HEK293 (cell line): ENCODE measurements at regions not wholly inside any gene's neighbourhood (a gene's known extent, or its start where the extent isn't known, plus 50 kb on each side); places are given as distances from the start of the nearest gene placed in this dataset.

Experiments used
- CTCF ChIA-PET: fragments of 350-600 bp; formaldehyde crosslinking; extraction: SDS; loops from one replicate; lab custom pipeline; 2021; ENCODE audit warnings: antibody characterized with exemption; lab: Yijun Ruan, JAX
- POLR2A ChIA-PET: fragments of 300-600 bp; formaldehyde crosslinking; extraction: SDS; loops from one replicate; lab custom pipeline; 2020; ENCODE audit warnings: antibody characterized with exemption, inconsistent platforms; lab: Yijun Ruan, JAX
- H3K27ac ChIP-seq: fragments of 200-500 bp; sonication (Bioruptor generic); 2 replicates; pipeline ENCODE4 v1.5.1; 2014; ENCODE audit warnings: low read depth, low read length, control low read depth, inconsistent platforms; ENCODE audit errors: extremely low read depth
- H3K36me3 ChIP-seq, 2 experiments: fragments of 200-500 bp in 1 of 2; sonication (Bioruptor generic) in 1 of 2; 1 replicate in 1 of 2; 2 replicates in 1 of 2; pipeline ENCODE4 v1.5.1; 2014 to 2017; ENCODE audit warnings: inconsistent platforms in 2 of 2, low read length in 2 of 2; ENCODE audit not compliant: control insufficient read depth in 2 of 2, insufficient read depth in 1 of 2
- H3K4me1 ChIP-seq: fragments of 200-500 bp; sonication (Bioruptor generic); 2 replicates; pipeline ENCODE4 v1.5.1; 2014; ENCODE audit warnings: mild to moderate bottlenecking, low read length, inconsistent platforms; ENCODE audit not compliant: control insufficient read depth, insufficient read depth
- H3K4me3 ChIP-seq: 2 replicates; pipeline ENCODE4 v1.5.1; 2011; ENCODE audit warnings: low read depth, mild to moderate bottlenecking, control low read depth, low read length, moderate library complexity
- H3K9me3 ChIP-seq: fragments of 200-500 bp; sonication (Bioruptor generic); 2 replicates; pipeline ENCODE4 v1.5.1; 2014; ENCODE audit warnings: low read depth, low read length, inconsistent platforms; ENCODE audit not compliant: control insufficient read depth, insufficient read depth
- HOXA7 ChIP-seq: sonication (generic); formaldehyde crosslinking; IDR thresholded peaks from 2 replicates; pipeline ENCODE4 v1.8.1; 2022; ENCODE audit warnings: missing genetic modification reagents, borderline replicate concordance
- IKZF3 ChIP-seq: fragments of 450-650 bp; IDR thresholded peaks from 2 replicates; pipeline ENCODE4 v1.5.0; 2018; ENCODE audit warnings: missing biosample characterization, mild to moderate bottlenecking, missing genetic modification characterization, moderate library complexity
- KLF10 ChIP-seq: fragments of 450-650 bp; IDR thresholded peaks from 2 replicates; pipeline ENCODE4 v1.5.1; 2018; ENCODE audit warnings: missing biosample characterization, mild to moderate bottlenecking, missing genetic modification characterization
- SCRT1 ChIP-seq: fragments of 450-650 bp; formaldehyde crosslinking; IDR thresholded peaks from 2 replicates; pipeline ENCODE4 v1.5.1; 2016; ENCODE audit warnings: missing biosample characterization, missing genetic modification characterization, borderline replicate concordance
- ZNF112 ChIP-seq: fragments of 450-650 bp; formaldehyde crosslinking; IDR thresholded peaks from 2 replicates; pipeline ENCODE4 v1.5.0; 2017; ENCODE audit warnings: missing biosample characterization, missing genetic modification characterization
- ZNF155 ChIP-seq: fragments of 450-650 bp; formaldehyde crosslinking; IDR thresholded peaks from 2 replicates; pipeline ENCODE4 v1.5.1; 2016; ENCODE audit warnings: missing biosample characterization, missing genetic modification characterization
- ZNF169 ChIP-seq: fragments of 450-650 bp; formaldehyde crosslinking; IDR thresholded peaks from 2 replicates; pipeline ENCODE4 v1.5.1; 2016; ENCODE audit warnings: missing biosample characterization, missing genetic modification characterization
- ZNF214 ChIP-seq: fragments of 450-650 bp; formaldehyde crosslinking; IDR thresholded peaks from 2 replicates; pipeline ENCODE4 v1.5.1; 2017; ENCODE audit warnings: missing biosample characterization, mild to moderate bottlenecking, missing genetic modification characterization, borderline replicate concordance
- ZNF280D ChIP-seq: fragments of 450-650 bp; formaldehyde crosslinking; IDR thresholded peaks from 2 replicates; pipeline ENCODE4 v1.5.1; 2016; ENCODE audit warnings: missing biosample characterization, missing genetic modification characterization
- ZNF391 ChIP-seq: fragments of 450-650 bp; formaldehyde crosslinking; IDR thresholded peaks from 2 replicates; pipeline ENCODE4 v1.5.1; 2016; ENCODE audit warnings: low read depth, missing biosample characterization, missing genetic modification characterization, borderline replicate concordance
- ZNF571 ChIP-seq: fragments of 450-650 bp; formaldehyde crosslinking; IDR thresholded peaks from 2 replicates; pipeline ENCODE4 v1.5.0; 2017; ENCODE audit warnings: missing biosample characterization, missing genetic modification characterization
- ZNF629 ChIP-seq: fragments of 450-650 bp; formaldehyde crosslinking; IDR thresholded peaks from 2 replicates; pipeline ENCODE4 v1.5.1; 2017; ENCODE audit warnings: missing biosample characterization, missing genetic modification characterization
- ZNF792 ChIP-seq: fragments of 450-650 bp; formaldehyde crosslinking; IDR thresholded peaks from 2 replicates; pipeline ENCODE4 v1.5.1; 2016; ENCODE audit warnings: missing biosample characterization, missing genetic modification characterization
- ZSCAN5A ChIP-seq: fragments of 450-650 bp; formaldehyde crosslinking; IDR thresholded peaks from 2 replicates; pipeline ENCODE4 v1.5.1; 2016; ENCODE audit warnings: missing biosample characterization, missing genetic modification characterization
- TF ChIP-seq, protein P1 (sequence below): fragments of 450-650 bp; formaldehyde crosslinking; IDR thresholded peaks from 2 replicates; pipeline ENCODE4 v1.5.1; 2017; ENCODE audit warnings: missing biosample characterization, missing genetic modification characterization
- TF ChIP-seq, protein P2 (sequence below): fragments of 450-650 bp; formaldehyde crosslinking; IDR thresholded peaks from 2 replicates; pipeline ENCODE4 v1.5.1; 2016; ENCODE audit warnings: missing biosample characterization, missing genetic modification characterization, borderline replicate concordance

- ChIA-PET POLR2A (no interaction called here), CTCF (no interaction called here)
- Histone ChIP-seq H3K4me3 (no peak overlapping the region), H3K9me3 (no peaks in the 10 kb centered on the region), H3K36me3 (no peaks in the 10 kb centered on the region), H3K27ac (no peak overlapping the region), H3K4me1 (no peaks in the 10 kb centered on the region)
- TF ChIP-seq ZNF112 (no peak), ZNF629 (0 out of 2 replicates have a peak, but pooled peaks have one; percentile 30), ZNF280D (tag by site-specific recombination) (no peak), SCRT1 (tag by site-specific recombination) (no peak), ZNF169 (tag by site-specific recombination) (no peak)
- TF ChIP-seq, protein P1, sequence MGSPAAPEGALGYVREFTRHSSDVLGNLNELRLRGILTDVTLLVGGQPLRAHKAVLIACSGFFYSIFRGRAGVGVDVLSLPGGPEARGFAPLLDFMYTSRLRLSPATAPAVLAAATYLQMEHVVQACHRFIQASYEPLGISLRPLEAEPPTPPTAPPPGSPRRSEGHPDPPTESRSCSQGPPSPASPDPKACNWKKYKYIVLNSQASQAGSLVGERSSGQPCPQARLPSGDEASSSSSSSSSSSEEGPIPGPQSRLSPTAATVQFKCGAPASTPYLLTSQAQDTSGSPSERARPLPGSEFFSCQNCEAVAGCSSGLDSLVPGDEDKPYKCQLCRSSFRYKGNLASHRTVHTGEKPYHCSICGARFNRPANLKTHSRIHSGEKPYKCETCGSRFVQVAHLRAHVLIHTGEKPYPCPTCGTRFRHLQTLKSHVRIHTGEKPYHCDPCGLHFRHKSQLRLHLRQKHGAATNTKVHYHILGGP, result 0 out of 2 replicates have a peak, but pooled peaks have one; percentile 26
Observed at GRCh38 chr2:111640480-111640879, 243.5 kb downstream of the ANAPC1 start.

- Histone ChIP-seq H3K4me3 (no peak overlapping the region), H3K27ac (no peak overlapping the region), H3K36me3 (no peaks in the 10 kb centered on the region), H3K9me3 (no peaks in the 10 kb centered on the region), H3K4me1 (no peaks in the 10 kb centered on the region)
- ChIA-PET CTCF (no interaction called here), POLR2A (no interaction called here)
- TF ChIP-seq ZNF792 (tag by site-specific recombination), result no peak
- no peak for TF ChIP-seq IKZF3 (tag by site-specific recombination)
- no peak for TF ChIP-seq ZNF155 (tag by site-specific recombination)
- TF ChIP-seq ZNF571 (tag by site-specific recombination), result no peak
- TF ChIP-seq ZNF391 (tag by site-specific recombination), result no peak
- no peak for TF ChIP-seq ZNF214 (tag by site-specific recombination)
- TF ChIP-seq ZSCAN5A (tag by site-specific recombination), result no peak
- no peak for TF ChIP-seq HOXA7 (CRISPR knock-in tag)
- TF ChIP-seq, protein P2, sequence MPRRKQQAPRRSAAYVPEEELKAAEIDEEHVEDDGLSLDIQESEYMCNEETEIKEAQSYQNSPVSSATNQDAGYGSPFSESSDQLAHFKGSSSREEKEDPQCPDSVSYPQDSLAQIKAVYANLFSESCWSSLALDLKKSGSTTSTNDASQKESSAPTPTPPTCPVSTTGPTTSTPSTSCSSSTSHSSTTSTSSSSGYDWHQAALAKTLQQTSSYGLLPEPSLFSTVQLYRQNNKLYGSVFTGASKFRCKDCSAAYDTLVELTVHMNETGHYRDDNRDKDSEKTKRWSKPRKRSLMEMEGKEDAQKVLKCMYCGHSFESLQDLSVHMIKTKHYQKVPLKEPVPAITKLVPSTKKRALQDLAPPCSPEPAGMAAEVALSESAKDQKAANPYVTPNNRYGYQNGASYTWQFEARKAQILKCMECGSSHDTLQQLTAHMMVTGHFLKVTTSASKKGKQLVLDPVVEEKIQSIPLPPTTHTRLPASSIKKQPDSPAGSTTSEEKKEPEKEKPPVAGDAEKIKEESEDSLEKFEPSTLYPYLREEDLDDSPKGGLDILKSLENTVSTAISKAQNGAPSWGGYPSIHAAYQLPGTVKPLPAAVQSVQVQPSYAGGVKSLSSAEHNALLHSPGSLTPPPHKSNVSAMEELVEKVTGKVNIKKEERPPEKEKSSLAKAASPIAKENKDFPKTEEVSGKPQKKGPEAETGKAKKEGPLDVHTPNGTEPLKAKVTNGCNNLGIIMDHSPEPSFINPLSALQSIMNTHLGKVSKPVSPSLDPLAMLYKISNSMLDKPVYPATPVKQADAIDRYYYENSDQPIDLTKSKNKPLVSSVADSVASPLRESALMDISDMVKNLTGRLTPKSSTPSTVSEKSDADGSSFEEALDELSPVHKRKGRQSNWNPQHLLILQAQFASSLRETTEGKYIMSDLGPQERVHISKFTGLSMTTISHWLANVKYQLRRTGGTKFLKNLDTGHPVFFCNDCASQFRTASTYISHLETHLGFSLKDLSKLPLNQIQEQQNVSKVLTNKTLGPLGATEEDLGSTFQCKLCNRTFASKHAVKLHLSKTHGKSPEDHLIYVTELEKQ (tag by site-specific recombination), result no peak
- no peak for TF ChIP-seq KLF10 (tag by site-specific recombination)
Observed at GRCh38 chr2:111642586-111643327, 241.2 kb downstream of the ANAPC1 start.
